OCI-LY7 (cell line): ENCODE measurements at regions not wholly inside any gene's neighbourhood (a gene's known extent, or its start where the extent isn't known, plus 50 kb on each side); places are given as distances from the start of the nearest gene placed in this dataset.

Source experiments
- BruUV-seq: library from RNA; stranded (reverse); fragments of 400-500 nt; replicated peaks from 2 replicates; lab custom pipeline; 2021; lab: Mats Ljungman, UMichigan
- CTCF ChIA-PET: fragments of 300-600 bp; sonication (Branson Sonifier 250); formaldehyde crosslinking; loops from one replicate; lab custom pipeline; 2022; ENCODE audit warnings: antibody characterized with exemption; ENCODE audit not compliant: unreplicated experiment; lab: Charles Lee
- POLR2A ChIA-PET: fragments of 300-600 bp; sonication (Branson Sonifier 250); formaldehyde crosslinking; loops from one replicate; lab custom pipeline; 2022; ENCODE audit warnings: antibody characterized with exemption; lab: Charles Lee
- DNase-seq: peaks from one replicate; pipeline ENCODE4 v3.0.0-alpha.2; 2015; ENCODE audit warnings: low spot score
- H2AFZ ChIP-seq: fragments of 200-600 bp; sonication (generic), shearing (Covaris generic); 2 replicates; pipeline ENCODE4 v1.6.1; 2014; ENCODE audit warnings: mild to moderate bottlenecking, antibody characterized with exemption, low read length, moderate library complexity
- H3K27ac ChIP-seq: fragments of 200-600 bp; sonication (generic); 2 replicates; pipeline ENCODE4 v1.5.1; 2014; ENCODE audit warnings: mixed run types, low read depth, mild to moderate bottlenecking, moderate library complexity, low read length, inconsistent platforms; ENCODE audit not compliant: poor library complexity, severe bottlenecking
- H3K36me3 ChIP-seq: fragments of 200-600 bp; sonication (generic); 2 replicates; pipeline ENCODE4 v1.6.1; 2014; ENCODE audit warnings: mild to moderate bottlenecking, antibody characterized with exemption, low read length, moderate library complexity, mixed read lengths; ENCODE audit not compliant: insufficient read depth
- H3K4me1 ChIP-seq: fragments of 200-600 bp; sonication (generic); 2 replicates; pipeline ENCODE4 v1.5.1; 2014; ENCODE audit warnings: mild to moderate bottlenecking, low read length; ENCODE audit not compliant: insufficient read depth, poor library complexity, severe bottlenecking
- H3K4me2 ChIP-seq: fragments of 200-600 bp; sonication (generic); 2 replicates; pipeline ENCODE4 v1.6.1; 2014; ENCODE audit warnings: mild to moderate bottlenecking, low read length
- H3K4me3 ChIP-seq: fragments of 200-600 bp; sonication (generic); 2 replicates; pipeline ENCODE4 v1.5.1; 2014; ENCODE audit warnings: mild to moderate bottlenecking, low read depth, low read length; ENCODE audit not compliant: poor library complexity, severe bottlenecking
- H3K79me2 ChIP-seq: fragments of 200-600 bp; sonication (generic); 2 replicates; pipeline ENCODE4 v1.6.1; 2016; ENCODE audit warnings: low read depth, mild to moderate bottlenecking, low read length, moderate library complexity, mixed read lengths; ENCODE audit not compliant: insufficient read depth
- H3K9me2 ChIP-seq: fragments of 200-600 bp; sonication (generic); 2 replicates; pipeline ENCODE4 v1.6.1; 2016; ENCODE audit warnings: mild to moderate bottlenecking, low read length, mixed read lengths; ENCODE audit not compliant: insufficient read depth
- H3K9me3 ChIP-seq: fragments of 200-600 bp; sonication (generic); 2 replicates; pipeline ENCODE4 v1.6.1; 2014; ENCODE audit warnings: mild to moderate bottlenecking, mixed run types, low read length, mixed read lengths
- H4K20me1 ChIP-seq: fragments of 200-600 bp; sonication (generic); 2 replicates; pipeline ENCODE4 v1.6.1; 2014; ENCODE audit warnings: mild to moderate bottlenecking, antibody characterized with exemption, low read length, moderate library complexity, mixed read lengths; ENCODE audit not compliant: insufficient read depth
- CTCF ChIP-seq: fragments of 200-600 bp; sonication (generic); conservative IDR thresholded peaks from 2 replicates; pipeline ENCODE4 v1.5.1; 2014; ENCODE audit warnings: mild to moderate bottlenecking, antibody characterized with exemption, low read length, moderate library complexity, mixed read lengths
- EZH2phosphoT487 ChIP-seq: fragments of 200-600 bp; sonication (generic); IDR thresholded peaks from 2 replicates; pipeline ENCODE4 v1.6.1; 2018; ENCODE audit warnings: low read depth, borderline replicate concordance, mild to moderate bottlenecking, mixed run types, antibody characterized with exemption, low read length, moderate library complexity, mixed read lengths
- intact Hi-C: fragments of 100-400 bp; cut with micrococcal nuclease; formaldehyde crosslinking; loops from one replicate; pipeline ENCODE4 v1.10.0; 2022; ENCODE audit not compliant: unreplicated experiment

DNA sequence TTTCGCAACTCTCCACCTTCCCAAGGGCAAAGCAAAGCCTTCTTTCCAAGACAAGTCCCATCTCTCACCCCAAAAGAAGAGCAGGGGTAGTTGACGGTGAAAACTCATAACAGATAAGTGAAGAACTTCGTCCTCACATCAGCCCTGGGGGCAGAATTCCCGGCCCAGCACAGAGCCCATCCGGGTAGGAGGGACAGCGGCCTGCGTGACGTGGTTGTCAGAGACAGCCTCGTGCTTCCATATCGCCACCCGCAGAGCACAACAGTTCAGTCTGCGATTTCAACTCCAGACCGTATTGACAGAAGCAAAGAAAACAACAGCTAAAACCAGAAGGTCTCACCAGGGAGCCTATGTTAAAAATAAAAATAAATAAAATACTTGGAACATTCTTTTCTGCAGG is 273.2 kb downstream of the SYK start:
- Histone ChIP-seq H3K79me2 (no peaks in the 10 kb centered on the region), H3K27ac (no peak overlapping the region), H3K9me2 (no peaks in the 10 kb centered on the region), H4K20me1 (no peaks in the 10 kb centered on the region), H3K4me1 (no peaks in the 10 kb centered on the region), H2AFZ (no peak overlapping the region), H3K9me3 (no peaks in the 10 kb centered on the region), H3K36me3 (no peaks in the 10 kb centered on the region), H3K4me3 (no peak overlapping the region), H3K4me2 (no peak overlapping the region)
- DNase-seq: no peak
- POLR2A ChIA-PET: no interaction called here
- BruUV-seq: no TSS peak
- intact Hi-C loops: no loop called here
- TF ChIP-seq CTCF (no peak), EZH2phosphoT487 (no peak)
- CTCF ChIA-PET: no interaction called here

GRCh38 chr9:91075279-91075678 is 273.7 kb downstream of the SYK start:
- Histone ChIP-seq H3K79me2 (no peaks in the 10 kb centered on the region), H3K4me2 (no peak overlapping the region), H3K4me3 (no peak overlapping the region), H3K9me2 (no peaks in the 10 kb centered on the region), H4K20me1 (no peaks in the 10 kb centered on the region), H3K9me3 (no peaks in the 10 kb centered on the region), H3K27ac (no peak overlapping the region), H2AFZ (no peak overlapping the region), H3K4me1 (no peaks in the 10 kb centered on the region), H3K36me3 (no peaks in the 10 kb centered on the region)
- CTCF ChIA-PET: no interaction called here
- POLR2A ChIA-PET: no interaction called here
- BruUV-seq: no TSS peak
- no peak for DNase-seq
- no peak for TF ChIP-seq EZH2phosphoT487
- no peak for TF ChIP-seq CTCF
- intact Hi-C loops: no loop called here

GRCh38 chr9:91077624-91078368 is 276.2 kb downstream of the SYK start:
- no TSS peak for BruUV-seq
- H3K4me2 ChIP-seq: no peak overlapping the region
- POLR2A ChIA-PET: interaction anchor here (0.6 kb wide), 1 partner anchor 158 kb away, joined by 3 read pairs; no protein-coding TSS in a partner anchor

More at GRCh38 chr9:91077624-91078368, 276.2 kb downstream of the SYK start:
- H3K79me2 ChIP-seq: no peaks in the 10 kb centered on the region
- no peak overlapping the region for H3K27ac ChIP-seq
- CTCF ChIA-PET: no interaction called here
- intact Hi-C loops: no loop called here
- DNase-seq: no peak
- no peaks in the 10 kb centered on the region for H3K4me1 ChIP-seq
- TF ChIP-seq CTCF (no peak), EZH2phosphoT487 (no peak)
- no peak overlapping the region for H2AFZ ChIP-seq
- no peaks in the 10 kb centered on the region for H3K9me2 ChIP-seq
- H3K9me3 ChIP-seq: no peaks in the 10 kb centered on the region
- H3K4me3 ChIP-seq: no peak overlapping the region
- H4K20me1 ChIP-seq: no peaks in the 10 kb centered on the region
- no peaks in the 10 kb centered on the region for H3K36me3 ChIP-seq
